Tibial artery (tissue), 4 donors: ENCODE measurements at regions not wholly inside any gene's neighbourhood (a gene's known extent, or its start where the extent isn't known, plus 50 kb on each side); places are given as distances from the start of the nearest gene placed in this dataset.

Source experiments
- DNase-seq, 2 donors: peaks; one replicate each; pipeline ENCODE4 v3.0.0-alpha.2; 2019
- H3K27ac ChIP-seq, 2 donors: fragments of 200-600 bp; sonication (generic) in 1 of 2; 1 replicate in 1 of 2; 2 replicates in 1 of 2; pipeline ENCODE4 v1.5.1; 2018 to 2019; ENCODE audit warnings: mild to moderate bottlenecking in 1 of 2
- H3K27me3 ChIP-seq, 2 donors: fragments of 200-600 bp; sonication (generic) in 1 of 2; one replicate each; pipeline versions ENCODE4 v1.5.1 to v1.6.0; 2016 to 2019
- H3K36me3 ChIP-seq, 3 donors: fragments of 200-600 bp; sonication (generic) in 2 of 3; one replicate each; pipeline ENCODE4 v1.5.1; 2016 to 2019; ENCODE audit warnings: mild to moderate bottlenecking in 2 of 3
- H3K4me1 ChIP-seq, 4 donors: fragments of 200-600 bp; sonication (generic) in 2 of 4; 1 replicate in 3 of 4; 2 replicates in 1 of 4; pipeline ENCODE4 v1.5.1; 2016 to 2019
- H3K4me3 ChIP-seq, 2 donors: fragments of 200-600 bp; sonication (generic) in 1 of 2; 1 replicate in 1 of 2; 2 replicates in 1 of 2; pipeline ENCODE4 v1.5.1; 2018 to 2019; ENCODE audit warnings: mild to moderate bottlenecking in 2 of 2
- H3K9me3 ChIP-seq, 3 donors: fragments of 200-600 bp; sonication (generic) in 1 of 3; one replicate each; pipeline ENCODE4 v1.5.1; 2016 to 2019
- CTCF ChIP-seq, 2 experiments: fragments of 200-600 bp in 1 of 2; fragments of 450-650 bp in 1 of 2; IDR thresholded peaks; one replicate each; pipeline ENCODE4 v1.5.1; 2017 to 2019; ENCODE audit warnings: antibody characterized with exemption in 2 of 2, mild to moderate bottlenecking in 1 of 2, moderate library complexity in 1 of 2
- intact Hi-C: fragments of 100-400 bp; cut with DNase I; formaldehyde crosslinking; loops from one replicate; pipeline ENCODE4 v1.15.0; 2023; ENCODE audit warnings: low total_unique reads

DNA sequence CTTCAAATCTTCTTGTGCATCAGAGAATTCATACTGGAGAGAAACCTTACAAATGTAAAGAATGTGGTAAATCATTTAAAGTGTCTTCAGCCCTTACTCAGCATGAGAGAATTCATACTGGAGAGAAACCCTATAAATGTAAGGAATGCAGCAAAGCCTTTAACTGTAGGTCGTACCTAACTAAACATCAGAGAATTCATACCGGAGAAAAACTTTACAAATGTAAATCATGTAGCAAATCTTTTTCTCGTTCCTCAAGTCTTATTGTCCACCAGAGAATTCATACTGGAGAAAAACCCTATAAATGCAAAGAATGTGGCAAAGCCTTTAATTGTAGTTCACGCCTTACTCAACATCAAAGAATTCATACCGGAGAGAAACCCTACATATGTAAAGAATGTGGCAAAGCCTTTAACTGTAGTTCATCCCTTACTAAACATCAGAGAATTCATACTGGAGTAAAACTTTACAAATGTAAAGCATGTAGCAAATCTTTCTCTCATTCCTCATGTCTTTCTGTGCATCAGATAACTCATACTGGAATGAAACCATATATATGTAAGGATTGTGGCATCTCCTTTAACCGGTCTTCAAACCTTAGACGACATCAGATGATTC, 118.5 kb upstream of the ZNF267 start:
- H3K4me1 ChIP-seq: no peaks in the 10 kb centered on the region
- DNase-seq: no peak
- H3K4me3 ChIP-seq: no peak overlapping the region
- H3K36me3 ChIP-seq: peaks cover 65 to 94% (median 89%) of the 10 kb centered on the region in 3 donors
- no peak for TF ChIP-seq CTCF (IDR thresholded peaks at IDR 0.05)
- H3K27me3 ChIP-seq: no peaks in the 10 kb centered on the region
- peaks cover 24 to 96% (median 82%) of the 10 kb centered on the region in 3 donors for H3K9me3 ChIP-seq
- H3K27ac ChIP-seq: no peak overlapping the region
- intact Hi-C loops: no loop called here

- peaks cover 10 to 92% (median 72%) of the 10 kb centered on the region in 3 donors for H3K9me3 ChIP-seq
- intact Hi-C loops: no loop called here
- H3K27ac ChIP-seq: no peak overlapping the region
- no peak for TF ChIP-seq CTCF (IDR thresholded peaks at IDR 0.05)
- no peak for DNase-seq
- no peaks in the 10 kb centered on the region for H3K27me3 ChIP-seq
- H3K4me3 ChIP-seq: no peak overlapping the region
- peaks cover 7 to 46% (median 33%) of the 10 kb centered on the region in 3 donors for H3K36me3 ChIP-seq
- no peaks in the 10 kb centered on the region for H3K4me1 ChIP-seq
Measured at GRCh38 chr16:31764103-31764502, 109.5 kb upstream of the ZNF267 start.

DNA sequence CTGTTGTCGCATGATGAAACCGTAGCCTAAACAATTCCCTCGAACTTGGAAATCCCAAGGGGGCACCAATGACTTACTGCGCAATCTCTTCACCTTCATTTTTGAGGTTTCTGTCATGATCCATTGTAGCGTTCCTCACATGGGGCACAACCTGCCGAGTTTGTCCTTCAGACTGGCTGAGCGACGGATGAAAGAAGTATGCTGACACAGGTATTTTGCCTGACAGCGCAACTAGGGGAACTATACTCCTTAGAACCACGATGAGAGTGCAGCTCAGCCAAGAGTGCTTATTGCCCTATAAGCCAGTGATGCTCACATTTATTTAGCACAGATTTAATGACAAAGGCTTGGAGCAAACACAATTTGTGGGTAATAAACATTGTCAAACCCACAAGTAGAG, 106.3 kb upstream of the ZNF267 start:
- intact Hi-C loops: no loop called here
- no peak for TF ChIP-seq CTCF (IDR thresholded peaks at IDR 0.05)
- peaks cover 0 to 35% (median 21%) of the 10 kb centered on the region in 3 donors for H3K36me3 ChIP-seq
- H3K27ac ChIP-seq: no peak overlapping the region
- H3K4me3 ChIP-seq: no peak overlapping the region
- H3K27me3 ChIP-seq: no peaks in the 10 kb centered on the region
- peaks cover 16 to 99% (median 87%) of the 10 kb centered on the region in 3 donors for H3K9me3 ChIP-seq
- no peak for DNase-seq
- H3K4me1 ChIP-seq: no peaks in the 10 kb centered on the region

DNA sequence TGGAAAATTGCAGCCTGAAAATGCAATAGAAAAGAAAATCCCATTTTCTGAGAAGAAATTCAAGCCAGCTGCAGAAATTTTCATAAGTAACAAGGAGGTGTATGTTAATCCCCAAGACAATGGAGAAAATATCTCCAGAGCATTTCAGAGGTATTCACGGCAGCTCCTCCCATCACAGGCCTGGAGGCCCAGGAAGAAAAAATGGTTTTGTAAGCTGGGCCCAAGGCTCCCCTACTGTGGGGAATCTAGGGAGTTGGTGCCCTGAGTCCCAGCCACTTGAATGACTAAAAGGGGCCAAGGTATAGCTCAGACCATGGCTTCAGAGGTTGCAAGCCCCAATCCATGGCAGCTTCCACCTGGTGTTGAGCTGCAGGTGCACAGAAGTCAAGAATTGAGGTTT, 93.3 kb upstream of the ZNF267 start:
- Histone ChIP-seq H3K4me1 (no peaks in the 10 kb centered on the region), H3K27me3 (no peaks in the 10 kb centered on the region), H3K27ac (no peak overlapping the region), H3K36me3 (no peaks in the 10 kb centered on the region), H3K9me3 (peaks cover 12 to 86% (median 64%) of the 10 kb centered on the region in 3 donors), H3K4me3 (no peak overlapping the region)
- no peak for TF ChIP-seq CTCF (IDR thresholded peaks at IDR 0.05)
- no peak for DNase-seq
- intact Hi-C loops: no loop called here

DNA sequence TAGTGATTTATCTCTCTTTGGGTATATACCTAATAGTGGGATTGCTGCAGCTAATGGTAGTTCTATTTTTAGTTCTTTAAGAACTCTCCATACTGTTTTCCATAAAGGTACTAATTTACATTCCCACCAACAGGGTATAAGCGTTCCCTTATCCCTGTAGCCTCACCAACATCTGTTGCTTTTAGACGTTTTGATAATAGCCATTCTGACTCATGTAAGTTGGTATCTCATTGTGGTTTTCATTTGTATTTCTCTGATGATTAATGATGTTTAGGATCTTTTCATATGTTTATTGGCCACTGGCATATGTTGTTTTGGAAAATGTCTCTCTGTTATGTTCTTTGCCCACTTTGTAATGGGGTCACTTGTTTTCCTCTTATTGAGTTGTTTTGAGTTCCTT, 88.5 kb upstream of the ZNF267 start:
- TF ChIP-seq CTCF (IDR thresholded peaks at IDR 0.05): no peak
- no peaks in the 10 kb centered on the region for H3K27me3 ChIP-seq
- no peaks in the 10 kb centered on the region for H3K36me3 ChIP-seq
- no peak for DNase-seq
- no peak overlapping the region for H3K4me3 ChIP-seq
- H3K4me1 ChIP-seq: no peaks in the 10 kb centered on the region
- intact Hi-C loops: no loop called here
- peaks cover 9 to 68% (median 32%) of the 10 kb centered on the region in 3 donors for H3K9me3 ChIP-seq
- no peak overlapping the region for H3K27ac ChIP-seq

GRCh38 chr16:31807086-31807485, 66.5 kb upstream of the ZNF267 start:
- Histone ChIP-seq H3K27me3 (no peaks in the 10 kb centered on the region), H3K9me3 (peaks cover 0 to 3% (median 0%) of the 10 kb centered on the region in 3 donors), H3K27ac (no peak overlapping the region), H3K36me3 (no peaks in the 10 kb centered on the region), H3K4me3 (no peak overlapping the region), H3K4me1 (no peaks in the 10 kb centered on the region)
- intact Hi-C loops: no loop called here
- TF ChIP-seq CTCF (IDR thresholded peaks at IDR 0.05): no peak
- DNase-seq: no peak
